Endothelial cell of umbilical vein (primary cell): ENCODE measurements at regions not wholly inside any gene's neighbourhood (a gene's known extent, or its start where the extent isn't known, plus 50 kb on each side); places are given as distances from the start of the nearest gene placed in this dataset.

ENCODE experiments used
- BruUV-seq: library from RNA; stranded (reverse); fragments of 400-500 nt; replicated peaks from 2 replicates; lab custom pipeline; 2021; lab: Mats Ljungman, UMichigan
- CTCF ChIA-PET: fragments of 300-600, 350-600 bp; sonication (Branson Sonifier 250); formaldehyde crosslinking; loops from one replicate; lab custom pipeline; 2021; ENCODE audit warnings: antibody characterized with exemption, inconsistent platforms; lab: Charles Lee
- POLR2A ChIA-PET: fragments of 300-600, 350-600 bp; sonication (Branson Sonifier 250); formaldehyde crosslinking; loops from one replicate; lab custom pipeline; 2021; ENCODE audit warnings: antibody characterized with exemption, inconsistent platforms; lab: Charles Lee
- DNase-seq: peaks from one replicate; pipeline ENCODE4 v3.0.0-alpha.2; 2011; ENCODE audit warnings: low read depth, low spot score
- FAIRE-seq: peaks from 2 replicates; lab custom pipeline; 2011; peaks lifted over from hg19 to GRCh38; lab: Jason Lieb, UNC
- H2AFZ ChIP-seq: 2 replicates; pipeline ENCODE4 v1.6.0; 2012; ENCODE audit warnings: low read depth, low read length, control low read depth, inconsistent platforms
- H3K27ac ChIP-seq: 2 replicates; pipeline ENCODE4 v1.5.1; 2011; ENCODE audit warnings: low read depth, mild to moderate bottlenecking, control low read depth, low read length, moderate library complexity; ENCODE audit not compliant: insufficient read depth
- H3K27me3 ChIP-seq, 2 experiments: 2 replicates each; pipeline versions ENCODE4 v1.6.0 to v1.6.1; 2011; ENCODE audit warnings: low read length in 2 of 2, mixed read lengths in 1 of 2; ENCODE audit not compliant: control insufficient read depth in 2 of 2, insufficient read depth in 2 of 2
- H3K36me3 ChIP-seq, 2 experiments: 2 replicates in 1 of 2; 3 replicates in 1 of 2; pipeline ENCODE4 v1.5.1; 2011; ENCODE audit warnings: low read length in 2 of 2, mild to moderate bottlenecking in 1 of 2, moderate library complexity in 1 of 2; ENCODE audit not compliant: control insufficient read depth in 2 of 2, insufficient read depth in 2 of 2; ENCODE audit errors: extremely low read depth in 1 of 2
- H3K4me1 ChIP-seq: 3 replicates; pipeline ENCODE4 v1.5.1; 2011; ENCODE audit warnings: mild to moderate bottlenecking, low read length; ENCODE audit not compliant: control insufficient read depth, insufficient read depth; ENCODE audit errors: extremely low read depth
- H3K4me2 ChIP-seq: 2 replicates; pipeline ENCODE4 v1.6.1; 2011; ENCODE audit warnings: low read length, control low read depth, mixed read lengths; ENCODE audit not compliant: insufficient read depth
- H3K4me3 ChIP-seq, 3 experiments: fragments of 200-600 bp in 1 of 3; sonication (generic), shearing (Covaris generic) in 1 of 3; replicated peaks in 1 of 3; 2 replicates each; pipeline ENCODE4 v1.5.1; 2011 to 2016; ENCODE audit warnings: control low read depth in 3 of 3, low read length in 3 of 3, mild to moderate bottlenecking in 2 of 3, inconsistent platforms in 1 of 3, low read depth in 1 of 3, moderate library complexity in 1 of 3; ENCODE audit not compliant: insufficient read depth in 1 of 3
- H3K79me2 ChIP-seq: 2 replicates; pipeline ENCODE4 v1.6.0; 2012; ENCODE audit warnings: low read length, inconsistent platforms; ENCODE audit not compliant: control insufficient read depth, insufficient read depth
- H3K9ac ChIP-seq: replicated peaks from 2 replicates; pipeline ENCODE3; 2011; ENCODE audit warnings: low read length, control low read depth; ENCODE audit not compliant: insufficient read depth; ENCODE audit errors: extremely low read depth
- H3K9me1 ChIP-seq: replicated peaks from 3 replicates; pipeline ENCODE4 v1.6.0; 2011; ENCODE audit warnings: mild to moderate bottlenecking, low read length; ENCODE audit not compliant: control insufficient read depth, insufficient read depth; ENCODE audit errors: extremely low read depth
- H3K9me3 ChIP-seq: replicated peaks from 2 replicates; pipeline ENCODE4 v1.5.1; 2012; ENCODE audit warnings: low read length, inconsistent platforms; ENCODE audit not compliant: control insufficient read depth, insufficient read depth
- H4K20me1 ChIP-seq: replicated peaks from 2 replicates; pipeline ENCODE3; 2011; ENCODE audit warnings: mild to moderate bottlenecking, low read length; ENCODE audit not compliant: control insufficient read depth, insufficient read depth; ENCODE audit errors: extremely low read depth
- EZH2 ChIP-seq: IDR thresholded peaks from 2 replicates; pipeline ENCODE4 v1.6.1; 2012; ENCODE audit warnings: borderline replicate concordance, low read depth, mild to moderate bottlenecking, moderate library complexity, low read length, inconsistent platforms; ENCODE audit not compliant: severe bottlenecking
- FOS ChIP-seq: IDR thresholded peaks from 2 replicates; pipeline ENCODE4 v1.6.1; 2011; ENCODE audit warnings: mild to moderate bottlenecking, low read length, moderate library complexity, borderline replicate concordance; ENCODE audit not compliant: insufficient read depth
- GATA2 ChIP-seq: IDR thresholded peaks from 2 replicates; pipeline ENCODE4 v1.7.0; 2011; ENCODE audit warnings: low read depth, mild to moderate bottlenecking, moderate library complexity, mixed read lengths, low read length; ENCODE audit not compliant: insufficient read length, insufficient read depth
- JUN ChIP-seq: IDR thresholded peaks from 2 replicates; pipeline ENCODE4 v1.6.1; 2011; ENCODE audit warnings: borderline replicate concordance, low read depth; ENCODE audit not compliant: insufficient read length, insufficient read depth
- MYC ChIP-seq: IDR thresholded peaks from one replicate; pipeline ENCODE4 v1.6.1; 2011; ENCODE audit warnings: mild to moderate bottlenecking, low read depth, low read length
- POLR2A ChIP-seq: IDR thresholded peaks from 2 replicates; pipeline ENCODE4 v1.6.1; 2012; ENCODE audit warnings: low read depth, mild to moderate bottlenecking, control low read depth, low read length
- POLR2AphosphoS5 ChIP-seq: IDR thresholded peaks from 2 replicates; pipeline ENCODE4 v1.6.1; 2012; ENCODE audit warnings: low read depth, mild to moderate bottlenecking, control low read depth, low read length, moderate library complexity; ENCODE audit not compliant: insufficient read depth
- dilution Hi-C: fragments of 300-500 bp; cut with MboI; formaldehyde crosslinking; loops from one replicate; pipeline ENCODE4 v1.15.0; 2019; ENCODE audit warnings: low sequenced_read_pairs; ENCODE audit not compliant: extremely low pct_ligation_motif_present
- intact Hi-C: fragments of 100-400 bp; cut with micrococcal nuclease; formaldehyde crosslinking; loops from one replicate; pipeline ENCODE4 v1.10.0; 2022
- TF ChIP-seq, protein P1 (sequence below), 2 donors: IDR thresholded peaks; 1 replicate in 1 of 2; 2 replicates in 1 of 2; pipeline ENCODE4 v1.5.1; 2011; ENCODE audit warnings: low read length in 2 of 2, mild to moderate bottlenecking in 2 of 2, moderate library complexity in 2 of 2, control low read depth in 1 of 2, inconsistent platforms in 1 of 2, low read depth in 1 of 2; ENCODE audit not compliant: insufficient read depth in 1 of 2; ENCODE audit errors: extremely low read depth in 1 of 2
- TF ChIP-seq, protein P2 (sequence below): IDR thresholded peaks from 2 replicates; pipeline ENCODE4 v1.6.1; 2011; ENCODE audit not compliant: insufficient read depth, insufficient read length

DNA sequence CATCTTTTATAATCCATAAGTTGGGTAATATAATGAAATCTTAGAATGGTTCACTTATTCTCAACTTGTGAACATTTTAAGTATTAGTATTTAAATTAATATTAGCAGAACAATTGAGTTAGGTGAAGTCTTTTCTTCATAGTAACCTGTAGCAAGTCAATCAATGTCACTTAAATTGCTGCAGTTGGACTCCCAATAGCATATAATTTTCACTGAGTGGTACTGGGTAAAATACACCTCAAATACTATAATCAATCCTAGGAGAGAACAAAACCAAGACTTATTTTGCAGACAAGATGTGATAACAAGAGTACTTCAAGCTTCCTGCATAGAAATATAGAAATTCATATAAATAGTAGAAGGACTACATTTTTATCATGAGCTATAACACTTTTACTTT is 677.9 kb upstream of the LRRN3 start:
- intact Hi-C loops: no loop called here
- Histone ChIP-seq H3K27me3 (no peaks in the 10 kb centered on the region), H3K9me1 (no peaks in the 10 kb centered on the region), H4K20me1 (no peaks in the 10 kb centered on the region), H3K27ac (no peak overlapping the region), H2AFZ (no peak overlapping the region), H3K4me3 (no peak overlapping the region), H3K9me3 (no peaks in the 10 kb centered on the region), H3K4me2 (no peak overlapping the region), H3K79me2 (no peaks in the 10 kb centered on the region), H3K36me3 (no peaks in the 10 kb centered on the region), H3K9ac (no peak overlapping the region), H3K4me1 (no peaks in the 10 kb centered on the region)
- FAIRE-seq: no peak
- no peak for DNase-seq
- POLR2A ChIA-PET: no interaction called here
- dilution Hi-C loops: no loop called here
- CTCF ChIA-PET: no interaction called here
- BruUV-seq: no TSS peak
- no peak for TF ChIP-seq POLR2AphosphoS5
- TF ChIP-seq, protein P1, sequence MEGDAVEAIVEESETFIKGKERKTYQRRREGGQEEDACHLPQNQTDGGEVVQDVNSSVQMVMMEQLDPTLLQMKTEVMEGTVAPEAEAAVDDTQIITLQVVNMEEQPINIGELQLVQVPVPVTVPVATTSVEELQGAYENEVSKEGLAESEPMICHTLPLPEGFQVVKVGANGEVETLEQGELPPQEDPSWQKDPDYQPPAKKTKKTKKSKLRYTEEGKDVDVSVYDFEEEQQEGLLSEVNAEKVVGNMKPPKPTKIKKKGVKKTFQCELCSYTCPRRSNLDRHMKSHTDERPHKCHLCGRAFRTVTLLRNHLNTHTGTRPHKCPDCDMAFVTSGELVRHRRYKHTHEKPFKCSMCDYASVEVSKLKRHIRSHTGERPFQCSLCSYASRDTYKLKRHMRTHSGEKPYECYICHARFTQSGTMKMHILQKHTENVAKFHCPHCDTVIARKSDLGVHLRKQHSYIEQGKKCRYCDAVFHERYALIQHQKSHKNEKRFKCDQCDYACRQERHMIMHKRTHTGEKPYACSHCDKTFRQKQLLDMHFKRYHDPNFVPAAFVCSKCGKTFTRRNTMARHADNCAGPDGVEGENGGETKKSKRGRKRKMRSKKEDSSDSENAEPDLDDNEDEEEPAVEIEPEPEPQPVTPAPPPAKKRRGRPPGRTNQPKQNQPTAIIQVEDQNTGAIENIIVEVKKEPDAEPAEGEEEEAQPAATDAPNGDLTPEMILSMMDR (IDR thresholded peaks at IDR 0.05; ENCODE audit: extremely low read depth in 1 of 2, insufficient read depth in 1 of 2, low read depth in 1 of 2, low read length in 2 of 2): no peak
- TF ChIP-seq, protein P2, sequence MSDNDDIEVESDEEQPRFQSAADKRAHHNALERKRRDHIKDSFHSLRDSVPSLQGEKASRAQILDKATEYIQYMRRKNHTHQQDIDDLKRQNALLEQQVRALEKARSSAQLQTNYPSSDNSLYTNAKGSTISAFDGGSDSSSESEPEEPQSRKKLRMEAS: no peak
- no peak for TF ChIP-seq POLR2A
- no peak for TF ChIP-seq FOS
- no peak for TF ChIP-seq EZH2
- no peak for TF ChIP-seq GATA2
- no peak for TF ChIP-seq JUN
- TF ChIP-seq MYC: no peak
